Esophagus squamous epithelium (tissue), 4 donors: ENCODE measurements at regions not wholly inside any gene's neighbourhood (a gene's known extent, or its start where the extent isn't known, plus 50 kb on each side); places are given as distances from the start of the nearest gene placed in this dataset.

Experiments used
- POLR2A ChIP-seq, 4 donors: fragments of 450-650 bp; IDR thresholded peaks; one replicate each; pipeline ENCODE4 v1.6.1; 2017; ENCODE audit warnings: antibody characterized with exemption in 4 of 4, mild to moderate bottlenecking in 4 of 4, moderate library complexity in 3 of 4
- TF ChIP-seq, protein P1 (sequence below), 6 experiments: fragments of 450-650 bp in 4 of 6; fragments of 200-600 bp in 2 of 6; sonication (generic) in 2 of 6; IDR thresholded peaks; one replicate each; pipeline ENCODE4 v1.5.1; 2016 to 2019; ENCODE audit warnings: antibody characterized with exemption in 6 of 6, mild to moderate bottlenecking in 4 of 6, moderate library complexity in 4 of 6

DNA sequence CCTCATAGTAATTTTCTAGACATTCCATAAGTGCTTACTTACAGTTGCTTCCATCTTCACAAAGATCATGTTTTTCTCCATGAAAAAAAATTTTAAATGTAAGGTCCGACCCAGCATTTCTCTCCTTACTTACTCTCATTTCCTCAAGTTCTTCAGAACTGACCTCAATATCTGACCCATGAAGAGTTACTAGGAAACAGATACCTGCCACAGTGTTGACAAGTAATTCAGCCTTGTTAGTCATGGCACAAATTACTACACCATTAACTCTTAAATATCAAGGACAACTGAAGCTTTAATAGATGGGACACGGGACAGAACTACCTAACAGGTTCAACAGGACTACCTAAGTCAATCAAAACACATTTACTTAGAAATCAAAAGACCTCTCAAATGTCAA is 316.2 kb downstream of the POM121L12 start:
- TF ChIP-seq, protein P1, sequence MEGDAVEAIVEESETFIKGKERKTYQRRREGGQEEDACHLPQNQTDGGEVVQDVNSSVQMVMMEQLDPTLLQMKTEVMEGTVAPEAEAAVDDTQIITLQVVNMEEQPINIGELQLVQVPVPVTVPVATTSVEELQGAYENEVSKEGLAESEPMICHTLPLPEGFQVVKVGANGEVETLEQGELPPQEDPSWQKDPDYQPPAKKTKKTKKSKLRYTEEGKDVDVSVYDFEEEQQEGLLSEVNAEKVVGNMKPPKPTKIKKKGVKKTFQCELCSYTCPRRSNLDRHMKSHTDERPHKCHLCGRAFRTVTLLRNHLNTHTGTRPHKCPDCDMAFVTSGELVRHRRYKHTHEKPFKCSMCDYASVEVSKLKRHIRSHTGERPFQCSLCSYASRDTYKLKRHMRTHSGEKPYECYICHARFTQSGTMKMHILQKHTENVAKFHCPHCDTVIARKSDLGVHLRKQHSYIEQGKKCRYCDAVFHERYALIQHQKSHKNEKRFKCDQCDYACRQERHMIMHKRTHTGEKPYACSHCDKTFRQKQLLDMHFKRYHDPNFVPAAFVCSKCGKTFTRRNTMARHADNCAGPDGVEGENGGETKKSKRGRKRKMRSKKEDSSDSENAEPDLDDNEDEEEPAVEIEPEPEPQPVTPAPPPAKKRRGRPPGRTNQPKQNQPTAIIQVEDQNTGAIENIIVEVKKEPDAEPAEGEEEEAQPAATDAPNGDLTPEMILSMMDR (IDR thresholded peaks at IDR 0.05), result no peak
- no peak for TF ChIP-seq POLR2A (IDR thresholded peaks at IDR 0.05)
